ENCODE measurements at regions not wholly inside any gene's neighbourhood (a gene's known extent, or its start where the extent isn't known, plus 50 kb on each side); places are given as distances from the start of the nearest gene placed in this dataset.
A peak's percentile ranks its signal among the peaks of the same experiment; 100 is the strongest.

DNA sequence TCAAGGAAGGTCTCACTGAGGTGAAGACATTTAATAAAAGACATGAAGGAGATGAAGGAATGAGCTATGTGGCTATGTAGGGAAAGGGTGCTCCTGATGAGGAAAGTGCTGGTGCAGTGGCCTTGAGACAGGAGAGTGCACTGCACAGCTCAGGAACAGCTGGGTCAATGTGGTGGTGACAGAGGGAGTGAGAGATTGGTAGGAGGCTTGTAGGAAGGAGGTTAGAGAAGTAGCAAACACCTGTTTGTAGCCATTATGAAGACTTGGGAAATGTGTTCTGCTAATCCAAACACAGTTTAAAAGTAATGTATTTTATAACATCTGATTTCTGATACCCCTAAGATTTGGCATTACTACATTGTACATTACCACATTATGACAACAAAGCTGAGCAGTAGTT, 115.1 kb upstream of the MTAP start:
- Histone ChIP-seq H3K27me3 (no peaks in the 10 kb centered on the region), H3K27ac (no peak overlapping the region), H3K4me3 (no peak overlapping the region), H3K9me3 (no peaks in the 10 kb centered on the region), H3K4me1 (no peaks in the 10 kb centered on the region), H3K36me3 (replicated peaks in 1 of 2; ENCODE audit: insufficient read depth in 1 of 2, low read depth in 2 of 2) (no peaks in the 10 kb centered on the region)
- TF ChIP-seq POLR2A (IDR thresholded peaks at IDR 0.05), result no peak
- TF ChIP-seq, protein P1, sequence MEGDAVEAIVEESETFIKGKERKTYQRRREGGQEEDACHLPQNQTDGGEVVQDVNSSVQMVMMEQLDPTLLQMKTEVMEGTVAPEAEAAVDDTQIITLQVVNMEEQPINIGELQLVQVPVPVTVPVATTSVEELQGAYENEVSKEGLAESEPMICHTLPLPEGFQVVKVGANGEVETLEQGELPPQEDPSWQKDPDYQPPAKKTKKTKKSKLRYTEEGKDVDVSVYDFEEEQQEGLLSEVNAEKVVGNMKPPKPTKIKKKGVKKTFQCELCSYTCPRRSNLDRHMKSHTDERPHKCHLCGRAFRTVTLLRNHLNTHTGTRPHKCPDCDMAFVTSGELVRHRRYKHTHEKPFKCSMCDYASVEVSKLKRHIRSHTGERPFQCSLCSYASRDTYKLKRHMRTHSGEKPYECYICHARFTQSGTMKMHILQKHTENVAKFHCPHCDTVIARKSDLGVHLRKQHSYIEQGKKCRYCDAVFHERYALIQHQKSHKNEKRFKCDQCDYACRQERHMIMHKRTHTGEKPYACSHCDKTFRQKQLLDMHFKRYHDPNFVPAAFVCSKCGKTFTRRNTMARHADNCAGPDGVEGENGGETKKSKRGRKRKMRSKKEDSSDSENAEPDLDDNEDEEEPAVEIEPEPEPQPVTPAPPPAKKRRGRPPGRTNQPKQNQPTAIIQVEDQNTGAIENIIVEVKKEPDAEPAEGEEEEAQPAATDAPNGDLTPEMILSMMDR (IDR thresholded peaks at IDR 0.05), result no peak
- DNase-seq (no peak), ATAC-seq (no peak)
- intact Hi-C loops (cut with DNase I), result no loop called here

GRCh38 chr9:21688108-21689102, 114.0 kb upstream of the MTAP start:
- Histone ChIP-seq H3K36me3 (replicated peaks in 1 of 2; ENCODE audit: insufficient read depth in 1 of 2, low read depth in 2 of 2) (no peaks in the 10 kb centered on the region), H3K4me3 (no peak overlapping the region), H3K9me3 (no peaks in the 10 kb centered on the region), H3K27me3 (no peaks in the 10 kb centered on the region), H3K4me1 (no peaks in the 10 kb centered on the region), H3K27ac (no peak overlapping the region)
- TF ChIP-seq, protein P1 (IDR thresholded peaks at IDR 0.05), result no peak
- TF ChIP-seq POLR2A (IDR thresholded peaks at IDR 0.05), result no peak
- intact Hi-C loops (cut with DNase I), result no loop called here
- DNase-seq, result peak in 1 of 4 donors; percentile 15
- 75% methylated on average over 8 of the region's 8 CpGs for WGBS, 2 donors
- ATAC-seq, result peak; percentile 47

GRCh38 chr9:21689854-21690253, 112.6 kb upstream of the MTAP start:
- H3K9me3 ChIP-seq, result no peaks in the 10 kb centered on the region
- 74 to 77% methylated on average over 1 of the region's 1 CpG for WGBS, 2 donors

GRCh38 chr9:21690561-21690960, 111.9 kb upstream of the MTAP start:
- TF ChIP-seq, protein P1 (IDR thresholded peaks at IDR 0.05), result no peak
- TF ChIP-seq POLR2A (IDR thresholded peaks at IDR 0.05), result no peak
- DNase-seq (no peak), ATAC-seq (no peak)
- Histone ChIP-seq H3K36me3 (replicated peaks in 1 of 2; ENCODE audit: insufficient read depth in 1 of 2, low read depth in 2 of 2) (no peaks in the 10 kb centered on the region), H3K9me3 (no peaks in the 10 kb centered on the region), H3K27ac (no peak overlapping the region), H3K27me3 (no peaks in the 10 kb centered on the region), H3K4me3 (no peak overlapping the region), H3K4me1 (no peaks in the 10 kb centered on the region)
- WGBS, 2 donors, result 65 to 70% methylated on average over 3 of the region's 3 CpGs
- intact Hi-C loops (cut with DNase I), result no loop called here

More at GRCh38 chr9:21689854-21690253, 112.6 kb upstream of the MTAP start:
- DNase-seq, result no peak
- no peak for ATAC-seq
- no peak overlapping the region for H3K4me3 ChIP-seq
- no peaks in the 10 kb centered on the region for H3K36me3 ChIP-seq (replicated peaks in 1 of 2; ENCODE audit: insufficient read depth in 1 of 2, low read depth in 2 of 2)
- no peaks in the 10 kb centered on the region for H3K4me1 ChIP-seq
- H3K27ac ChIP-seq, result no peak overlapping the region
- intact Hi-C loops (cut with DNase I), result no loop called here
- no peaks in the 10 kb centered on the region for H3K27me3 ChIP-seq
- no peak for TF ChIP-seq POLR2A (IDR thresholded peaks at IDR 0.05)
- TF ChIP-seq, protein P1 (IDR thresholded peaks at IDR 0.05), result no peak
